HK-2 (cell line): ENCODE measurements at regions not wholly inside any gene's neighbourhood (a gene's known extent, or its start where the extent isn't known, plus 50 kb on each side); places are given as distances from the start of the nearest gene placed in this dataset.
"Not testable (repeated sequence)": the region's sequence is repeated elsewhere in the genome, so short reads cannot be mapped to it uniquely, and the experiment has no call there.

Experiments
- DNase-seq: peaks from one replicate; pipeline ENCODE4 v3.0.0-alpha.2; 2018; ENCODE audit not compliant: unreplicated experiment

DNA sequence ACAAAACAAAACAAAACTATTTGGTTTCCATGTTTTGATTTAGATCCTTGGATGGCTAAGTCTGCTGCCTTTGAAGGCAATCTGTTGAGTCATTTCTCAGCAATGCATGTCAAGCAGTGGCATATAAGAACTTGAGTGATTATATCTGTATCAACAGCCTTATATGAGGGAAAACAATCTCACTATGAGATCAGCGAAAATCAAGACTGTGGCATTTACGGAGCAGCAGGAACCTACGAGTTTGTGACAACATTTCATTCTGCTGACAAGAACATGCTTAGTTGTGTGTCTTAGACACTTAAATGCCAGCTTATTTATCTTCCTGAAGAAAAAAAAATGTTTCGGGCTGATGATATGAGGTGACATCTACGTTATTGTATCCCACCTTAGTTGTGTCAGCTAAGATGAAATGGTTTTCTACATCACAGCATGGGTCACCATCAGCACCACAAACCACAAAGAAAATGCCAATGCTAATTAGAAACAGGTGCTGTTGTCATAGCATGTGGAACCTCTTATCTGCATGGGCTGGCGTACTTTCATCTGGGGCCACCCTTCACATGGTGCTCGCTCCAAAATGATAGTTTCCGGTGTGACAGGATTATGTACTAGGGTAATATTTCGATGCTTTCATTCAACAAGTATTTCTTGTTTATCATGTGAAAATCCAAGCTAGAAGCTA, 1085.5 kb downstream of the SORCS1 start:
- DNase-seq: no peak

DNA sequence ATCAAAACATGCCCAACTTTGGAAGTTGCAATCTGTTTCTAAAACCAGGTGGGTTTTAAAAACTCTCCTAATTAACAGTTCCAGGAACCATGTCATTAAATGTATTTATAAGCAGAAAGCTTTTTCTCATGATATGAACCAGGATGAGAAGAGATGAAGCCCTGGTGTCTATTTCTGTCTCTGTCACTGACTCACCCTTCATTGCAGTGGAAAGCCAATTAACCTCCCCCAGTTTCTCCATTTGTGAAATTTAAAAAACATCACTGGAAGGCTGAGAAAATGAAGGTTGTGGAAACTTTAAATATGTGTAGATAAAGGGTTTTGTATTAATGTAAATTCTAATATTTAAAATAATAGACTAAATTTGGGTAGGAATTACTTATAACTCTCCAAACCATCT, 1088.0 kb downstream of the SORCS1 start:
- no peak for DNase-seq

DNA sequence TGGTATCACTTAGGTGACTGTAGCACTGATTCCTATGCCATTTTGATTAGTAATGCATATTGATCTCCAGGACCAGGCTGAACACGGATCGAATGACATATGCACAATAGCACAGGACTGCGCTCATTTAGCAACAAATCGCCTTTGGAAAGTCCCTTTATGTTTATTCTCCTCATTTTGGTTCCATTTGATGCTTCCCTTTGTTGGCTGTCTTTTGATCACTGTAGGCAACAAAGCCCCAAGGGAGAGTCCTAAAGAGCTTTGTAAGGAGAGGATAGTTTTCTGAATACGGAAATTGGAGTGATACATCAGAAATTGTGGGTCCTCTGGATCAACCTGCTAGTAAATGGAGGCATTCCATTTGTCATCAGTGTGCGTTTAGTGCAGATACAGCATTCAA, 1111.4 kb downstream of the SORCS1 start:
- DNase-seq: no peak

DNA sequence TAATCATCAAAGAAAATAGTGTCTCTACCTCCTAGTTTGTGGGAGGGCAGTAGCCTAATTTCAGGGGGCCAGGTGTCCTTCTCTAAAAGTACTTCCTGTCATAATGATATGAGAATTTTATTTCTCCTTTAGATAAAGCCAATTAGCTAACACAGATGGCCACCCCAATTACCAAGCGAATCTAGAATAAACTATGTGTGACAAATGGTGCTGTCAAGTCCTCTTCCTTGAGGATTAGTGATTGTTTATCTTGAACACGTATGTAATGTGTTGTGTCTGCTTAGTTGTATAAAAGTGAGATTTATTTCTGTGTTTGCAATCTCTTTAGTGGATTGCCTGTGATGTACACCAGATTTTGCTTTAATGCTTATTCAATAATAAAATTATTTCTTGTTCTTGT, 1120.0 kb downstream of the SORCS1 start:
- no peak for DNase-seq

DNA sequence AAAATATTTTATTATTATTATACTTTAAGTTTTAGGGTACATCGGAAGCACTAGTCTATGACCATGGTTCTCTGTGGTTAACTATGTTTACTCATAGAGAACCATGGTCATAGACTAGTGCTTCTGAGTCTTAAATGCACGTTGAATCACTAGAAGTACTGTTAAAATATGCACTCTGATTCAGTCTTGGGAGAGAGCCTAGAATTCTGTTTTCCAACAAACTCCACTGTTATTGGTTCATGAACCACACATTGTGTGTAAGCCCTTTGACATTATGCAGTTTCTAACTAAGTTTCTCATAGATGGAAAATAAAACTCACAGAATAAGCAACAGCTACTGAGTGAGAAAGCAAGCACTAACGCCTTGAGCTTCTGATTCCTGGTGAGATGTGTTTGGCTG, 1120.6 kb downstream of the SORCS1 start:
- no peak for DNase-seq

DNA sequence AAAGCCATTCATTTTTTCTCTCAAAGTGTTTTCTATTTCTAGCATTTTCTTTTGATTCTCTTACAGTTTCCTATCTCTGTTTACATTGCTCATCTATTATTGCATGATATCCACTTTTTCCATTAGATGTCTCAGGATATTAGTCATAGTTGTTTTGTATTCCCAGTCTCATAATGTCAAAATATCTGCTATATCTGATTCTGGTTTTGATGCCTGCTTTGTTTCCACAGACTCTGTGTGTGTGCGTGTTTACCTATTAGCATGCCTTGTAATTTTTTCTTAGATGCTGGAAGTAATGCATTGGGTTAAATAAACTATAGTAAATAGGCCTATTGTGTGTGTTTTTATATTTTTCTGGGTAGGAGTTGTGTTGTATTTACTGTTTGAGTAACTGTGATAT, 1126.3 kb downstream of the SORCS1 start:
- no peak for DNase-seq

DNA sequence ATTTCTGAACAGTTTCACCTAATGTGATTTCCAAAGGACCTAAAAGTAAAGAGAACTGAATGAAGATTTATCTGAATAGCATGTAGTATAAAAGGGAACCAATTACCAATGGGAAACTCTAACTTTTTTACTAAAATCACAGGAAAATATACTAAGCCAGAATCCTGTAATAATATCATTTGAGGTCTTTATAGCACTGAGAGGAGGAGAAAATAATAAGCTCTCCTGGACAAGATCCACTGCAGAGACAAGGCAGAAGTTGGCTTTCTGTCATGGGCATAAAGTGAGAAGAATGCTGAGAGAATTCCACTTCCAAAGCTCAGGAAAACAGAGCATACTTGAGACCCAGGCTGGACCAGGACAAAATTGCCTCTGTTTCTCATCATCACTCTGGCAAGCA, 1131.4 kb downstream of the SORCS1 start:
- no peak for DNase-seq

DNA sequence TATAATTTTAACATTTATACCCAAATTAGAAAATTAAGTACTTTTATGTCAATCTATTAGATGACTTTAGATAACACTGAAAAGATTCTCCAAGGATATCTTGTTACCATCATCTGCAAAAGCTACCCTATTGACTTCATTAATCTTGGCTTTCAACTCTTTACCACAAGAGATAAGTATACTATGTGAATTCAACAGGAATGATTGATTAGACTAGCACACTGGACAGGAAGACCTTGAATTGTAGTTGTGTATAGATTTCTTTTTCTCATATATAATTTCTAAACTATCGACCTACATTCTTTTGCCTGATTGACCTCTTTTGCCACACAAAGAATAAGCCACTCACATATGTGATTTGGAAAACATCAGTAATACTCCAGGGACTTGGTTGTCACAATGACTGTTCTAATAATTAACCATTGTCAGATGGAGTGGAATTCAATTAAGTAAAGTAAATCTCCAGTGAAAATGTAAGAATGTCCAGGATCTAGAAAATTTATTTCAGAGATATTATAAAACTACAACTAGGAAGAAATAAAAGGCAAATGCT, 1132.0 kb downstream of the SORCS1 start:
- no peak for DNase-seq

DNA sequence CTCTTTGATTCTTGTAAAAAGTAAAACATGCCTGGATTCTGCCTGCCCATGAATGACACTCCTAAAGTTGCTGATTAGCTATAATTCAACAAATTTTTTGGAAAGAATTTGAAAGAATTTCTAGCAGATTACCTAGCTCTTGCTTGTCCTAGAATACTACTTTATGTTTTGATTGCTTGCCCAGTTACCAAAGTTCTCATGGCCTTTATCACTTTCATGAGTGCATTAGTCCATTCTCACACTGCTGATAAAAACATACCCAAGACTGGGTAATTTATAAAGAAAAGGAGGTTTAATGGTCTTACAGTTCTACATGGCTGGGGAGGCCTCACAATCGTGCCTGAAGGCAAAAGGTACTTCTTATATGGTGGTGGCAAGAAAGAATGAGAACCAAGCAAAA, 1137.3 kb downstream of the SORCS1 start:
- DNase-seq: no peak

DNA sequence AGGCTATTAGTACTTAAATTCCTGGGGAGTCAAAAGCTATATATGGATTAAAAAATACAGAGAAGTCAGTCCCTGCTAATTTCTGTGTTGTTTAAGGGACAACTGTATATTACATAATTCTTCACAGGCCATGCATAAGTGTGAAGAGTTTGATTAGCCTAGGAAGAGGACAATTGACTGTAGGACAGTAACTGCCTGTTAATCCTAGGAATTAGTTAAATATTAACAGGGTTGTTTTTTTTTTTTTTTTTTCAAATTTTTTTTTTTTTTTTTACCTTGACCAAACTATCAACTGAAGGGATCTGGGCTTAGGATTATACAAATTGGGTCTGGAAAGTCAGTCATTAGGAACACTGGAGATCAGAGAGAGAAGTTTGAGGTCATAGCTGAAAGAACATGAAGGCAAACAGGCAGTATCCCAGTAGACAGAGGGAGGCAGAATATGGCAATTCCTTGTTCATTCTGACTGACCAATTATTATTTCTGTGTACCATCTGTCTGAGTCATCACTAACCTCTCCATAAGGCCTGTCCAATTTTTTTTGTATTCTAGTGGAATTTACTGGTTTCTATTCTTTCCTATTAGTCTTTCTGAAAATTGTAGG, 1139.2 kb downstream of the SORCS1 start:
- no peak for DNase-seq

DNA sequence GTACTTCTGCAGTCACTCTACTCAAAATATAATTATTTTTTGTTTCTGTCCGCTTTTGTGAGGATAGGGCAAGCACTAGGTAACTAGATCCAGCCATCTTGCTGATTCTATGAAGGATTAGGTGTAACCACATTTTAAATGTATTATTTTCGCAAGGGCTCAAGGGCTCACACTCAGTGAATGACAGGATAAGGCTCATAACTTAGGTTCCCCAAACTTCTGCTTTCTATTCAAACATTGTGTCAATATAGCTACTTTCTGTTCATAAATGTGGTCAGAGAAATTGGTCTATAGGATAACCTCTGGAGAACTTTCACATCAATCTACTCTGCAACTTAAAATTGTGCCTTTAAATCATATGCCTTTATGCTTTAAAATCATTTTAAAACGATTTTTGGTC, 1141.2 kb downstream of the SORCS1 start:
- no peak for DNase-seq

DNA sequence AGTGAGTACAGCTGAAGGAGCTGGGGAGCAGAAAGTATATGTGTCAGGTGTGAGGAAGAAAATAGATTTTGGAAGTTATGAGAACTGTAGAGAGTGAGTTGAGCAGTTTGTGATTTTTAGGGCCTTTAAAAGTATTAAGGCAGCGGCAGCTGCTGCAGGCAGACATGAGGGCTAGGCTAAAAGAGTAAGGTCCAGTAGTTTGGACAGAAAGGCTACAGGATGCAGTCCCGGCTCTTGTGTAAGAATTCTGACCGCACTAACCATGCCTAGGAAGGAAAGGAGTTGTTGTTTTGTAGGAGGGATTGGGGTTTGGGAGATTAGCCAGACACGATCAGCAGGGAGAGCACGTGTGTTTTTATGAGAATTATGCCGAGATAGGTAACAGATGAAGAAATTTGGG, 1144.9 kb downstream of the SORCS1 start:
- DNase-seq: not testable (repeated sequence)

DNA sequence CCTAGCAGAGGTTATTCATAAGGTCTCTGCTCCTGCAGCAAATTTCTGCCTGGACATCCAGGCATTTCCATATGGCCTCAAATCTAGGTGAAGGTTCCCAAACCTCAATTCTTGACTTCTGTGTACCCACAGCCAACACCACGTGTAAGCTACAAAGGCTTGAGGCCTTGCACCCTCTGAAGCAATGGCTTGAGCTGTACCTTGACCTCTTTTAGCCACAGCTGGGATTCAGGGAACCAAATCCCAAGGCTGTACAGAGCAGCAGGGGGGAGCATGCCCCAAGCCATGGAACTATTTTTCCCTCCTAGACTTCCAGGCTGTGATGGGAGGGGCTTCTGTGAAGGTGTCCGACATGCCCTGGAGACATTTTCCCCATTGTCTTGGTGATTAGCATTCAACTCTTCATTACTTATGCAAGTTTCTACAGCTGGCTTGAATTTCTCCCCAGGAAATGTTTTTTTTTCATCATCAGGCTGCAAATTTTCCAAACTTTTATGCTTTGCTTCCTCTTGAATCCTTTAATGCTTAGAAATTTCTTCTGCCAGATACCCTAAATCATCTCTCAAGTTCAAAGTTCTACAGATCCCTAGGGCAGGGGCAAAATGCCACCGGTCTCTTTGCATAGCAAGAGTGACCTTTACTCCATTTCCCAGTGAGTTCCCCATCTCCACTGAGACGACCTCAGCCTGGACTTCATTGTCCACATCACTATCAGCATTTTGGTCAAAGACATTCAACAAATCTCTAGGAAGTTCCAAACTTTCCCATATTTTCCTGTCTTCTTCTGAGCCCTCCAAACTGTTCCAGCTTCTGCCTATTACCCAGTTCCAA, 1148.9 kb downstream of the SORCS1 start:
- not testable (repeated sequence) for DNase-seq

DNA sequence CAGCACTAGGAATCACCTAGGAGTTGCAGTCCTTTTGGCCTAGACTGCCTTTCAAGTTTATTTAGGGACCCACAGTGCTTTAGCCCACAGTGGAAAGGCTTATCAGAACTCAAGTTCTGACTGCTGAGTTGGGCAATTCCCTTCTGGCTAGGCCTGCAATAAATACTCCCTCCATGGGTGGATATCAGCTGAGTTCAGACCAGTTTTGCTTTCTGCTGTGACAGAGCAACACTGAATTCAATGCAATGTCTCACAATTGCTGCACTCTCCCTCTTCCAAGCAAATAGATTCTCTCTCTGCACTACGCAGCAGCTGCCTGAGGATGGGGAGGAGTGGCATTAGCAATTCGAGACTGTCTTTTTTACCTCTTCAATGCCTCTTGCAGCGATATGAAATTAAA, 1153.3 kb downstream of the SORCS1 start:
- no peak for DNase-seq

DNA sequence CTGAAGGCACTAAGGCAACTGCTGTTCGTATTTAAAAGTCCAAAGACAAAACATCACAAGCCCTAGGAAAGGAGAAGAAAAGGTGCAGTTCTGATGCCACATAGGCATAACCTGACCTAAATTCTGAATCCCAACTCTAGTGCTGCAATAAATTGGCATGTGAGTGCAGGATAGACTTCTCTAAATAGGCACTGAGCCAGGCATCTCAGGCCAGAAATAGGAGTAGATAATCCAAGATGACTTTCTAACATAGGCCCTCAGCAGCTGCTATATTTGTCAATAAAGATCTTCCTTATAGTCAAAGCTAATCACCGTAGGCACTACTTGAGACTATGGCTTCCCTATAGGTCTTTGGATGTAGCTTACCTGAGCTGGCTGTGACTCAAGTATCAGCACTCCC, 1163.8 kb downstream of the SORCS1 start:
- DNase-seq: no peak

DNA sequence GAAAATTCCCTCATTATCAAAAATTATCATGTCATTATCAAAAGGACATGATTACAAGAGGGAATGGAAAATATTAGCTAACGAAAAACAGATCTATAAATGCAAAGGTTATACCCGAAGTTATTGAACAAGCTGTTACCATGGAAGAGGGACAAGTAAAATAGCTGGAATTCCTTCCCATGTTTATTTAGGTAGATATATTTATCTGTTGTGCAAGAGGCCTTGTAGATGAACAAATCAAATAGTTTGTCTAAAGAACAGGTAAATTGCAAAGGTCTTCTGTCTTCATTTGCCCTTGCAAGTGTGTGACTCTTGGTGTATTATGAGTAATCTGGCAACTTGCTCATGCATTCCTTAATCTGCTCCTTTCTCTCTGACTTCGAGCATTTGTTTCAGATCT, 1170.9 kb downstream of the SORCS1 start:
- no peak for DNase-seq

DNA sequence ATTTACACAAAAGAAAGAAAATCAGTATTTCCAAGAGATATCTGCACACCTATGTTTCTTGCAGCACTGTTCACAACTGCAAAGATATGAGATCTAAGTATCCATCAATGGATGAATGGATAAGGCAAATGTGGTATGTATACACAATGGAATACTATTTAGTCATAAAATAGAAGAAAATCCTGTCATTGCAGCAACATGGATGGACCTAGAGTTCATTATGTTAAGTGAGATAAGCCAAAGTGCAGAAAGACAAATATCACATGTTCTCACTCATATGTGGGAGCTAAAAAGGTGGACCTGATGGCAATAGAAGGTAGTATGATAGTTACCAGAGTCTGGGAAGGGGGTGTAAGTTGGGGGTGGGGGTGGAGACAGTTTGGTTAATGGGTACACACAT, 1171.6 kb downstream of the SORCS1 start:
- DNase-seq: no peak

DNA sequence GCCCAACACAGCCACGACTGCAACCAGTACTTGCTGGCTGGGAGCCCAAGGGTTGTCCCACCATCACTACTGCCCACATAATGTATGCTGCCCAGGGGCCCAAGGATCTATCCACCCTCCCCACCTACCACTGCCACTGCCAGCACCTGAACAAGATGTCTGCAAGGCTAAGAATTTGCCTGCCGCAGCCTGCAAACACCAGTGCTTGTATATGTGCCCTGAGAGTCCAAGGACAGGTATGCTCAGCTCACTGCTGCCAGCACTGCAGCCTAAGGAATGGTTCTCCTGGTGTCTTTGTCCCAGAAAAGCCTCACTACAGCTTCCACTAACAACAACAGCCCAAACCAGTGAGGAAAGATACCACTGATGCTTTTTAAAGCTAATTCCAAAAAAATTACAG, 1174.0 kb downstream of the SORCS1 start:
- DNase-seq: no peak

DNA sequence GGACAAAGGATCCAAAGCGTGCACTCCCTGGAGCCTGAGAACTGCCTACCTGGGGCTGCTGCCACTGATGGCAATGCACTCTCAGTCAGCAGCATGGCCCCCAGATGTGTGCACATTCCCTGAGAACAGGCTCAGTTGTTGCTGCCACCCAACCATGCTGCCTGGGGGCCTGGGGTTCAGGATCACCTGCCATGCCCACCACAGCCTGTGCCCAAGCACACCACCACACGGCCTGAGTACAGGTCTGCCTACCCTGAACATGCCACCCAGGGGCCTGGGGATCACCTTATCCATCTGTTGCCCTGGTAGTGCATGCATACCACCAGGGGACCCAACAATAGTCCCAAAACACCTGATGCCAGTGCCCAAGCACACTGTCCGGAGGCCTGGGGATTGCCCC, 1174.5 kb downstream of the SORCS1 start:
- DNase-seq: no peak

DNA sequence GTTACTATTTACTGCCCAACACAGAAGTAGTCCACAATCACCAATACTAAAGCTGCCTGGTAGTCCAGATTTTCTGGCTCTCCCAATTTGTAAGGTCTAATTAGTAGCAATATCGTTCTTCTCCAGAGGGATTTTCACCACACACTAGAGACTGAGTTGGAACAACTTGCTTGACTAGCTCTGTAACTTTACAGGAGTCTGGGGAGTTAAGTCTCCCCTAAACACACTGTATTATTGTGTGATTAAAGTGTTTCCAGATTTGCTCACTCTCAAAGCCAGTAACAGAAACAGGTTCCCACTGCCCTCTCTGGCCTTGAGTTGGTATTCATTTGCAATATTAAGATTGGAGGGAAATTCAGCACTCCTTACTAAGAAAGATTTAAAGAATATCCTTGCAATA, 1175.7 kb downstream of the SORCS1 start:
- DNase-seq: no peak

DNA sequence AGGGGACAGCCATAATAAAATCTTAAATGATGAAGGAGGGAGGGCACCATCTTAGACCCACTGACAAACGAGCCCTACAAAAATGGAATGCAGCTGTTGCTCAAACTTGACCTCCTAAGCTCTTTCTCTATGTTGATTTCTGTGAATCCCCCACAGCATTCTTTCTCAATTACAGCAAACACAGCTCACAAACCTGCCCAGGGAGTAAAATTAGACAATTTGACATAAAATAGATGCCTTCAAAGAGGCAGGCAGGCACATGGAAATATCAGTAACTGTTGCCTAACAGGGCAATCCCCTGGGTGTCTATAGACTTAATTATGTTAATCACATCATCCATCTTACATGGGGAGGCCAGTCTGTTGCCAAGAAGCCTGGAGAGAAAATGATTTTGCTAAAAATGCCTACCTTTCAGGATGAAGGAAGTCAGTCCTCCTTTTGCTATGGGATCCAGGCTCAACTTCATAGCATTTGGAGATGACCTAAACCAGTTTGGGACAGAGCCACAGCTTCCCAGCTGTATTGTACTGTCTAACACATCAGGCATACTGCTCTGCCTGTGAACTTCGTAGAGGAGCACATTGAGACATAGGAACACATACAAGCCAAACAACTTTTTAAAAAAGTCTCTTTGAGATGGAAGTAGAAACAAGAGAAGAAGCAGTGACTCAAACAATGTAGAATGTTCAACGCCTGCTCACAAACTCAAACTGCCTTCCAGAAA, 1177.4 kb downstream of the SORCS1 start:
- DNase-seq: no peak

DNA sequence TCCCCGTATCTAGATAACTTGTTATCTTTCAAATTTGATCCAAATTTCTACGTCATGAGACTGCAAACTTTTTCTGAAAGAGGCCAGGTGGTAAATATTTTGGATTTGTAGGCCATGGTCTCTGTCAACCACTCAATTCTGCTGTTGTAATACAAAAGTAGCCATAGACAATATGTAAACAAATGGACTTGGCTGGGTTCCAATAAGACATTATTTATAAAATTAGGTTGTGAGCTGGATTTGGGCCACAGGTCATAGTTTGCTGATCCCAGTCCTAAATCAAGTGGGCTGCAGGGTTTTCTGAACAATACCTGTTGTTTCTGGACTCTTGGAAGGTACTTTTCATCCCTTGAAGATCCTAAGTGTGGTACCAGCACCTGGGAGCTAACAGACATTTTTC, 1178.0 kb downstream of the SORCS1 start:
- DNase-seq: no peak
